ENCODE measurements at regions not wholly inside any gene's neighbourhood (a gene's known extent, or its start where the extent isn't known, plus 50 kb on each side); places are given as distances from the start of the nearest gene placed in this dataset.

GRCh38 chr18:10037181-10037580 lies 123.4 kb downstream of the VAPA start:
- TF ChIP-seq CTCF (conservative IDR thresholded peaks at IDR 0.05), result no peak
- TF ChIP-seq ZFX (IDR thresholded peaks at IDR 0.05), result no peak
